BLaER1 treated with 17β-estradiol and CSF1 and Interleukin-3, amounts not matched to agents 10 nM and 100 nM (cell line): ENCODE measurements at regions not wholly inside any gene's neighbourhood (a gene's known extent, or its start where the extent isn't known, plus 50 kb on each side); places are given as distances from the start of the nearest gene placed in this dataset.

ENCODE experiments used
- H3K27ac ChIP-seq, 11 experiments: shearing (Covaris generic); formaldehyde crosslinking; 2 replicates each; pipeline ENCODE4 v1.8.1; 2022
- H3K27me3 ChIP-seq, 11 experiments: shearing (Covaris generic); formaldehyde crosslinking; 2 replicates each; pipeline ENCODE4 v1.8.1; 2022
- H3K36me3 ChIP-seq, 11 experiments: shearing (Covaris generic); formaldehyde crosslinking; 2 replicates each; pipeline ENCODE4 v1.8.1; 2022
- H3K4me1 ChIP-seq, 10 experiments: shearing (Covaris generic); formaldehyde crosslinking; 2 replicates each; pipeline ENCODE4 v1.8.1; 2022
- H3K4me2 ChIP-seq, 11 experiments: shearing (Covaris generic); formaldehyde crosslinking; 2 replicates each; pipeline ENCODE4 v1.8.1; 2022
- H3K4me3 ChIP-seq, 10 experiments: shearing (Covaris generic); formaldehyde crosslinking; 2 replicates each; pipeline ENCODE4 v1.8.1; 2022
- H3K9ac ChIP-seq, 11 experiments: shearing (Covaris generic); formaldehyde crosslinking; 2 replicates each; pipeline ENCODE4 v1.8.1; 2022
- H3K9me3 ChIP-seq, 11 experiments: shearing (Covaris generic); formaldehyde crosslinking; replicated peaks in 1 of 11; 2 replicates each; pipeline ENCODE4 v1.8.1; 2022
- H4K20me1 ChIP-seq, 11 experiments: shearing (Covaris generic); formaldehyde crosslinking; 2 replicates each; pipeline ENCODE4 v1.8.1; 2022
- Cebpa-rat ChIP-seq, 11 experiments: shearing (Covaris generic); IDR thresholded peaks; 2 replicates each; pipeline ENCODE4 v1.8.1; 2022

DNA sequence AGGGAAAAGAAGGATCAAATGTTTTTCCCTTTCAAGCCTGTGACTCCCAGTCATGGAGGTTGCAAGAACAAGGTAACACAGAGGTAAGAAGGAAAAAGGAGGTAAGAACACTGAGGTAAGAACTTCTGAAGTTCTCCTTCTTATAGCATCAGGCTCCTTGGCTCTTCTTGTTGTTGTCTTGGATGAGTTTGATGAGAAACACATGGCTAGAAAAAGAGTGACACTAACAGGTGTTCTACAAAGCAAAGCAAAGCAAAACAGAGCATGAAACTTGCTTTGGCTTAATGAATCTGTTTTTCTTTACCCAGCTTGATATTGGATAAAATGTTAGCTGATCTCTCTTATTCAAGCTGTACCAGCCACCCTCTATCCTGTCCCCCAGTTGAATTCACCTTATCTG lies 231.2 kb upstream of the F9 start:
- Histone ChIP-seq H3K9me3 (peaks cover 0 to 5% (median 0%) of the 10 kb centered on the region in 11 experiments; a peak in 2 of 22 replicates), H3K4me1 (no peaks in the 10 kb centered on the region), H3K27ac (no peak overlapping the region), H3K27me3 (peaks cover 84 to 96% (median 94%) of the 10 kb centered on the region in 11 experiments), H4K20me1 (peaks cover 0 to 11% (median 0%) of the 10 kb centered on the region in 11 experiments; a peak in 2 of 22 replicates), H3K4me2 (no peak overlapping the region), H3K4me3 (no peak overlapping the region), H3K9ac (no peak overlapping the region), H3K36me3 (no peaks in the 10 kb centered on the region)
- no peak for TF ChIP-seq Cebpa-rat (IDR thresholded peaks at IDR 0.05)

GRCh38 chrX:139298437-139298836 lies 232.1 kb upstream of the F9 start:
- no peak overlapping the region for H3K9ac ChIP-seq
- H4K20me1 ChIP-seq: peaks cover 0 to 11% (median 0%) of the 10 kb centered on the region in 11 experiments; a peak in 2 of 22 replicates
- peaks cover 87 to 99% (median 97%) of the 10 kb centered on the region in 11 experiments for H3K27me3 ChIP-seq
- no peak overlapping the region for H3K4me3 ChIP-seq
- no peaks in the 10 kb centered on the region for H3K4me1 ChIP-seq
- peaks cover 0 to 5% (median 0%) of the 10 kb centered on the region in 11 experiments; a peak in 2 of 22 replicates for H3K9me3 ChIP-seq
- no peak overlapping the region for H3K4me2 ChIP-seq
- no peak overlapping the region for H3K27ac ChIP-seq
- no peak for TF ChIP-seq Cebpa-rat (IDR thresholded peaks at IDR 0.05)
- H3K36me3 ChIP-seq: no peaks in the 10 kb centered on the region

DNA sequence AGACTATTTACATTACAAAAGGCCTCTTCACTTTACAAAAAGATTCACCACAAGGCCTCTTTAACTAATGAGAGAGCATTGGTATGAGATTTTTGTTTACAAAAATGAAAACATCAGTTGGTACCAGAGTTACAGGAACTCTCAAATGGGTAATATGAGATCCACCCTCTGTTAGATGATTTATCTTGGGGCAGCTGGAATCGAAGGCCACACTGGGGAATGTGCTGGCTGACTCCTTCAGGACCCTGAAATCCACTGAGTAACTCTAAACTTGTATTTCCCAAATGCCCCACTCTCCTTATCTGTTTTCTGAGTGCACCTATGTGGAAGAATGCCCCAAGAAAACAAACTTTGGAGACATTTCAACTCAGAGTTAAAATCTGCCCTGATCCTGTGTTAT lies 232.9 kb upstream of the F9 start:
- Histone ChIP-seq H3K27me3 (peaks cover 88 to 100% (median 98%) of the 10 kb centered on the region in 11 experiments), H3K4me1 (no peaks in the 10 kb centered on the region), H3K27ac (no peak overlapping the region), H3K36me3 (no peaks in the 10 kb centered on the region), H4K20me1 (peaks cover 0 to 11% (median 0%) of the 10 kb centered on the region in 11 experiments; a peak in 1 of 22 replicates), H3K4me2 (no peak overlapping the region), H3K9ac (no peak overlapping the region), H3K9me3 (no peaks in the 10 kb centered on the region; a peak in 2 of 22 replicates), H3K4me3 (no peak overlapping the region)
- no peak for TF ChIP-seq Cebpa-rat (IDR thresholded peaks at IDR 0.05)

GRCh38 chrX:139293991-139294390 lies 236.5 kb upstream of the F9 start:
- no peak overlapping the region for H3K27ac ChIP-seq

GRCh38 chrX:139290310-139290709 lies 240.2 kb upstream of the F9 start:
- H4K20me1 ChIP-seq: peaks cover 0 to 34% (median 0%) of the 10 kb centered on the region in 11 experiments; a peak in 2 of 22 replicates
- H3K4me2 ChIP-seq: no peak overlapping the region
- peaks cover 0 to 22% (median 0%) of the 10 kb centered on the region in 11 experiments; a peak in 6 of 22 replicates for H3K9me3 ChIP-seq
- H3K9ac ChIP-seq: no peak overlapping the region
- H3K27ac ChIP-seq: no peak overlapping the region
- peaks cover 89 to 100% (median 100%) of the 10 kb centered on the region in 11 experiments for H3K27me3 ChIP-seq
- no peak for TF ChIP-seq Cebpa-rat (IDR thresholded peaks at IDR 0.05)
- no peaks in the 10 kb centered on the region for H3K36me3 ChIP-seq
- no peak overlapping the region for H3K4me3 ChIP-seq
- no peaks in the 10 kb centered on the region for H3K4me1 ChIP-seq

More at GRCh38 chrX:139293991-139294390, 236.5 kb upstream of the F9 start:
- Histone ChIP-seq H3K4me1 (no peaks in the 10 kb centered on the region), H3K27me3 (peaks cover 91 to 100% (median 100%) of the 10 kb centered on the region in 11 experiments), H4K20me1 (peaks cover 0 to 28% (median 0%) of the 10 kb centered on the region in 11 experiments; a peak in 1 of 22 replicates), H3K36me3 (no peaks in the 10 kb centered on the region), H3K4me2 (no peak overlapping the region), H3K9ac (no peak overlapping the region), H3K9me3 (no peaks in the 10 kb centered on the region), H3K4me3 (no peak overlapping the region)
- no peak for TF ChIP-seq Cebpa-rat (IDR thresholded peaks at IDR 0.05)

GRCh38 chrX:139287155-139287924 lies 243.2 kb upstream of the F9 start:
- no peaks in the 10 kb centered on the region for H3K4me1 ChIP-seq
- H3K4me2 ChIP-seq: no peak overlapping the region
- H3K36me3 ChIP-seq: no peaks in the 10 kb centered on the region
- H3K9me3 ChIP-seq: peaks cover 13 to 52% (median 23%) of the 10 kb centered on the region in 11 experiments
- no peak overlapping the region for H3K4me3 ChIP-seq
- no peak overlapping the region for H3K27ac ChIP-seq
- no peak for TF ChIP-seq Cebpa-rat (IDR thresholded peaks at IDR 0.05)
- no peak overlapping the region for H3K9ac ChIP-seq
- peaks cover 0 to 24% (median 0%) of the 10 kb centered on the region in 11 experiments; a peak in 1 of 22 replicates for H4K20me1 ChIP-seq
- peaks cover 65 to 98% (median 91%) of the 10 kb centered on the region in 11 experiments for H3K27me3 ChIP-seq

DNA sequence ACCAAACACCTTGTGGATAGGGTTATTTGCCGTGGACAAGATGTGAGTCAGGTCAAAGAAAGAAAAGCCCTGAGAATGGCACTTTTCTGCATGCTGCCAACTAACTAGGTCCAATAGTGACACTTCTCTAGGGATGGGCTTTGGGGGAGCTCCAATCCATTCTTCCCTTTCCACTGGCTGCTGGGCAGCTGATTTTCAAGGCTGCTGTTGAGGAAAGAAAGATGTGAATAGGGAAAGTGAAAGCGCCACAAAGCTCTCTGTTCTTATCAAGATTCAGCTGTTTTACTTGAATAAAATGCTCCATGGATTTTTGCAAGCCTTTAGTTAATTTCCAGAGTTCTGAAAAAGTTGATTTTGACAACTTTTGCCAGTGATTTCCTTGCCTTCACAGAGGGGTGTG lies 244.2 kb upstream of the F9 start:
- TF ChIP-seq Cebpa-rat (IDR thresholded peaks at IDR 0.05): no peak
- H4K20me1 ChIP-seq: peaks cover 0 to 20% (median 0%) of the 10 kb centered on the region in 11 experiments; a peak in 1 of 22 replicates
- H3K27ac ChIP-seq: no peak overlapping the region
- H3K27me3 ChIP-seq: peaks cover 55 to 95% (median 81%) of the 10 kb centered on the region in 11 experiments
- no peak overlapping the region for H3K9ac ChIP-seq
- H3K9me3 ChIP-seq: peaks cover 13 to 58% (median 23%) of the 10 kb centered on the region in 11 experiments
- no peaks in the 10 kb centered on the region for H3K36me3 ChIP-seq
- H3K4me3 ChIP-seq: no peak overlapping the region
- H3K4me2 ChIP-seq: no peak overlapping the region
- no peaks in the 10 kb centered on the region for H3K4me1 ChIP-seq

DNA sequence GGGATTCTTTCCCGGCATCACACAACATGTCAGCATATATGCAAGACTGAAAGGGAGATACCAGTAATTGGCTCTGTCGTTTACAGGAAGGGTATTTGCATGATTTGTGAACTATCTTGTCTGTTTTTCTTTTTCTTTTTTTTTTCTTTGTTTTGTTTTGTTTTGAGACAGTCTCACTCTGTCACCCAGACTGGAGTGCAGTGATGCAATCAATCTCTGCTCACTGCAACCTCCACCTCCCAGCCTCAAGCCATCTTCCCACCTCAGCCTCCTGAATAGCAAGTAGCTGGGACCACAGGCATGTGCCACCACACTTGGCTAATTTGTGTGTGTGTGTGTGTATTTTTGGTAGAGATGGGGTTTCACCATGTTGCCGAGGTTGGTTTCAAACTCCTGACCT lies 262.7 kb upstream of the F9 start:
- no peak overlapping the region for H3K27ac ChIP-seq
- no peak for TF ChIP-seq Cebpa-rat (IDR thresholded peaks at IDR 0.05)
- peaks cover 0 to 3% (median 0%) of the 10 kb centered on the region in 11 experiments; a peak in 1 of 22 replicates for H3K9me3 ChIP-seq
- no peak overlapping the region for H3K4me2 ChIP-seq
- H4K20me1 ChIP-seq: no peaks in the 10 kb centered on the region
- H3K36me3 ChIP-seq: no peaks in the 10 kb centered on the region
- H3K9ac ChIP-seq: no peak overlapping the region
- no peaks in the 10 kb centered on the region for H3K4me1 ChIP-seq
- no peak overlapping the region for H3K4me3 ChIP-seq
- H3K27me3 ChIP-seq: peaks cover 26 to 68% (median 50%) of the 10 kb centered on the region in 11 experiments

GRCh38 chrX:139246295-139246694 lies 284.2 kb upstream of the F9 start:
- Histone ChIP-seq H3K27me3 (peaks cover 71 to 98% (median 93%) of the 10 kb centered on the region in 11 experiments), H3K4me1 (no peaks in the 10 kb centered on the region), H3K4me3 (no peak overlapping the region), H3K36me3 (no peaks in the 10 kb centered on the region), H3K27ac (no peak overlapping the region), H4K20me1 (no peaks in the 10 kb centered on the region), H3K9me3 (peaks cover 2 to 22% (median 8%) of the 10 kb centered on the region in 11 experiments; a peak in 18 of 22 replicates), H3K4me2 (no peak overlapping the region), H3K9ac (no peak overlapping the region)
- TF ChIP-seq Cebpa-rat (IDR thresholded peaks at IDR 0.05): no peak
